Esophagus squamous epithelium (tissue), 5 donors: ENCODE measurements at regions not wholly inside any gene's neighbourhood (a gene's known extent, or its start where the extent isn't known, plus 50 kb on each side); places are given as distances from the start of the nearest gene placed in this dataset.

Experiments used
- DNase-seq: peaks from one replicate; lab custom pipeline; 2025; lab: John Stamatoyannopoulos, UW
- H3K27ac ChIP-seq, 4 donors: fragments of 200-600 bp; sonication (generic); one replicate each; pipeline ENCODE4 v1.5.1; 2016 to 2019; ENCODE audit warnings: mild to moderate bottlenecking in 1 of 4
- H3K27me3 ChIP-seq, 4 donors: fragments of 200-600 bp; sonication (generic); 1 replicate in 3 of 4; 2 replicates in 1 of 4; pipeline versions ENCODE4 v1.5.1 to v1.6.0; 2017 to 2021; ENCODE audit warnings: antibody characterized with exemption in 1 of 4
- H3K36me3 ChIP-seq, 3 donors: fragments of 200-600 bp; sonication (generic); one replicate each; pipeline ENCODE4 v1.5.1; 2016 to 2019
- H3K4me1 ChIP-seq, 3 donors: fragments of 200-600 bp; sonication (generic); one replicate each; pipeline ENCODE4 v1.5.1; 2017 to 2019
- H3K4me3 ChIP-seq, 4 donors: fragments of 200-600 bp; sonication (generic); 1 replicate in 3 of 4; 2 replicates in 1 of 4; pipeline ENCODE4 v1.5.1; 2016 to 2019; ENCODE audit warnings: mild to moderate bottlenecking in 2 of 4, moderate library complexity in 1 of 4
- H3K9me3 ChIP-seq, 3 donors: fragments of 200-600 bp; sonication (generic); one replicate each; pipeline ENCODE4 v1.5.1; 2016 to 2019
- POLR2A ChIP-seq, 4 donors: fragments of 450-650 bp; IDR thresholded peaks; one replicate each; pipeline ENCODE4 v1.6.1; 2017; ENCODE audit warnings: antibody characterized with exemption in 4 of 4, mild to moderate bottlenecking in 4 of 4, moderate library complexity in 3 of 4
- WGBS, 2 donors: methylation state at CpG; one replicate each; pipeline ENCODE4 v1.1.5; 2018; 5-methylcytosine and 5-hydroxymethylcytosine counted together
- intact Hi-C: fragments of 100-400 bp; cut with DNase I; formaldehyde crosslinking; loops from one replicate; pipeline ENCODE4 v1.15.0; 2022
- TF ChIP-seq, protein P1 (sequence below), 6 experiments: fragments of 450-650 bp in 4 of 6; fragments of 200-600 bp in 2 of 6; sonication (generic) in 2 of 6; IDR thresholded peaks; one replicate each; pipeline ENCODE4 v1.5.1; 2016 to 2019; ENCODE audit warnings: antibody characterized with exemption in 6 of 6, mild to moderate bottlenecking in 4 of 6, moderate library complexity in 4 of 6
- donor health status: DM: yes; HTN: yes; CAD: no.

DNA sequence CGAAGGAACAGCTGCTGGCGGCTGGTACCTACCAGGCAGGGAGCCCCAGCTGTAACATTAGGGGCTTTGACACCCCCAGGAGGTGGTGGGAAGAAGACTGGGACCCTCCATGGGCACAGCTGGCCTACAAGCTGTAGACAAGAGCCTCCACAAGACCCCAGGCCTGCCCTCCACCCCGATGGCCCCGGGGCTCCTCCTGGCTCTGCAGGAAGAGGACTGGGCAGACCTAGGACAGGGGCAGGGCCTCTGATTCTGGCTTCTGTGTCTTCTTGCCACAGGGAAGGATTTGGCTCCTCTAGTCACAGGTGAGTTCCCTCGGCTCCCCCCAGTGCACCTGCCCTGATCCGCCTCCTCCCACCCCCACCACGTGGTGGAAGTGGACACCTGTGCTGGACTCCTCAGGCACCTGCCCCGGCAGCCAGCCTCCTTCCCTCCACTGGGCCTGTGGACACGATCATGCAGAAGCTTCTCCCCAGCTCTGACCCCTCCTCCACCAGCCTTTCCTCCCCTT is 53.4 kb upstream of the ODC1 start:
- no peak for DNase-seq
- Histone ChIP-seq H3K27me3 (peaks cover 0 to 74% (median 0%) of the 10 kb centered on the region in 4 donors), H3K4me3 (no peak overlapping the region), H3K9me3 (no peaks in the 10 kb centered on the region), H3K27ac (no peak overlapping the region), H3K4me1 (peaks cover 0 to 35% (median 11%) of the 10 kb centered on the region in 3 donors), H3K36me3 (no peaks in the 10 kb centered on the region)
- TF ChIP-seq, protein P1, sequence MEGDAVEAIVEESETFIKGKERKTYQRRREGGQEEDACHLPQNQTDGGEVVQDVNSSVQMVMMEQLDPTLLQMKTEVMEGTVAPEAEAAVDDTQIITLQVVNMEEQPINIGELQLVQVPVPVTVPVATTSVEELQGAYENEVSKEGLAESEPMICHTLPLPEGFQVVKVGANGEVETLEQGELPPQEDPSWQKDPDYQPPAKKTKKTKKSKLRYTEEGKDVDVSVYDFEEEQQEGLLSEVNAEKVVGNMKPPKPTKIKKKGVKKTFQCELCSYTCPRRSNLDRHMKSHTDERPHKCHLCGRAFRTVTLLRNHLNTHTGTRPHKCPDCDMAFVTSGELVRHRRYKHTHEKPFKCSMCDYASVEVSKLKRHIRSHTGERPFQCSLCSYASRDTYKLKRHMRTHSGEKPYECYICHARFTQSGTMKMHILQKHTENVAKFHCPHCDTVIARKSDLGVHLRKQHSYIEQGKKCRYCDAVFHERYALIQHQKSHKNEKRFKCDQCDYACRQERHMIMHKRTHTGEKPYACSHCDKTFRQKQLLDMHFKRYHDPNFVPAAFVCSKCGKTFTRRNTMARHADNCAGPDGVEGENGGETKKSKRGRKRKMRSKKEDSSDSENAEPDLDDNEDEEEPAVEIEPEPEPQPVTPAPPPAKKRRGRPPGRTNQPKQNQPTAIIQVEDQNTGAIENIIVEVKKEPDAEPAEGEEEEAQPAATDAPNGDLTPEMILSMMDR (IDR thresholded peaks at IDR 0.05), result no peak
- no peak for TF ChIP-seq POLR2A (IDR thresholded peaks at IDR 0.05)
- intact Hi-C loops, result no loop called here
- WGBS, 2 donors, result 65 to 84% methylated on average over 3 to 4 of the region's 9 CpGs

DNA sequence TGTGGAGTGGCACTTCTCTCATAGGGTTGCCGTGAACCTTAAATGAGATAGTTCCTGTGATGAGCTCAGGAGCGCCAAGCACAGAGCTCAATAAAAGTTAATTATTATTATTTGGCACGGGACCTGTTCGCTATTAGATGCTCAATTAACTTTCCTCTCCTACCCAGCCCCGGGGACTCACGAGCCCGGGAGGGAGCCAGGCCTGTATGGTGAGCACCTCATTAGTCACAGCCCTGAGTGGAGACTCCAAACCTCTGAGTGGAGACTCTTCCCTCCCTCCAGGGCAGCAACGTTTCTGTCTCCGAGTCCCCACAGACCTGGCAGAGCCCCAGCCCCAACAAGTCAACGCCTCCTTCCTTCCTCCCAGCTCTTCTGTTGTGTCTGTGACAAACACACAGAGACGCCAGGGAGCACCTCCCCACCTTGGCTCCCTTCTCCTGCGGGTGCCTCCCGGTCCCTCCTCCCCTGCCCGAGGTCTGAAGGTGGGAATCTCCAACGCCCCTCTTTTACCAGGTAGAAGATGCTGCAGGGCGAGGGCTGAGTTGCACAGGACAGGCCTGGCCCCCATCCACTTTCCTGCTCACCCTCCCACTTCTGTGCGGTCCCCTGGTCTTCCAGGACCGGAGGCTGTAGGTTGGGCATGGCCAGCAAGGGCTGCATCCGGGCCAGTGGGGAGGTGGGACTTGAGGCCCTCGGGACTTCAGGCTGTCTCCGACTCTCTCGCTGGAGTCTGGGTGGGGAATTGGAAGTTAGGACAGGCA is 52.7 kb upstream of the ODC1 start:
- no peaks in the 10 kb centered on the region for H3K36me3 ChIP-seq
- H3K27ac ChIP-seq, result no peak overlapping the region
- peaks cover 0 to 81% (median 0%) of the 10 kb centered on the region in 4 donors for H3K27me3 ChIP-seq
- 52 to 57% methylated on average over 10 to 18 of the region's 22 CpGs for WGBS, 2 donors
- TF ChIP-seq, protein P1 (IDR thresholded peaks at IDR 0.05), result no peak
- TF ChIP-seq POLR2A (IDR thresholded peaks at IDR 0.05), result no peak
- no peak for DNase-seq
- peaks cover 0 to 35% (median 11%) of the 10 kb centered on the region in 3 donors for H3K4me1 ChIP-seq
- no peaks in the 10 kb centered on the region for H3K9me3 ChIP-seq
- intact Hi-C loops, result no loop called here
- H3K4me3 ChIP-seq, result no peak overlapping the region

DNA sequence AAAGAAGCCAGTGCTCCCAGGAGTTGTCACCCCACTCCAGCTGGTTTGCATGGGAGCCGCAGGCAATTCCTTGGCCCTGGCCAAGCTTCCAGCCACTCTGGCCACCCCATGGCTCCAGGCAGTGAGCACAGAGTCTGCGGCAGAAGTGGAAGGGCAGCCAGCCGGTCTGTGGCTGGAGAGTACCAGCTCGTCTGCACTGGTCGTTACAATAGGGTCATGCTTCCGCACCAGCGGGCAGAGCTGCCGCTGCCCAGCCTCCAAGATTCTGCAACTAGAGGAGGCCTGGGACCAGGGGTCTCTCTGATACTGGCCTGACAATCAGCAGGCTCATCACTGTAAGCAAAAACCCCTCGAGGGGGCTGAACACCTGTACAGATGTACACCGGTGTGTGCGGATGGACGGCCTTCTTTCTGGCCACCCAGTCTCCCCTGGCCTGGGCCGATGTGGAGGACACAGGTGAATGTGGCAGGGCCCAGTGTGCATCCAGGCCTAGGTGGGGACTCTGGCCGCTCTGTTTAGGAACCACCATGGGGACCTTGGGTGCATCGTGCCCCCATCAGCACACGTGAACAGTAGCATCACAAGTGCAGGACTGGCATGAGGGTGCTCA is 51.9 kb upstream of the ODC1 start:
- Histone ChIP-seq H3K4me3 (no peak overlapping the region), H3K9me3 (no peaks in the 10 kb centered on the region), H3K27me3 (peaks cover 0 to 89% (median 0%) of the 10 kb centered on the region in 4 donors), H3K36me3 (no peaks in the 10 kb centered on the region), H3K4me1 (peaks cover 0 to 35% (median 11%) of the 10 kb centered on the region in 3 donors), H3K27ac (no peak overlapping the region)
- DNase-seq, result no peak
- 87 to 93% methylated on average over 2 to 6 of the region's 16 CpGs for WGBS, 2 donors
- no peak for TF ChIP-seq POLR2A (IDR thresholded peaks at IDR 0.05)
- TF ChIP-seq, protein P1 (IDR thresholded peaks at IDR 0.05), result no peak
- intact Hi-C loops, result no loop called here

DNA sequence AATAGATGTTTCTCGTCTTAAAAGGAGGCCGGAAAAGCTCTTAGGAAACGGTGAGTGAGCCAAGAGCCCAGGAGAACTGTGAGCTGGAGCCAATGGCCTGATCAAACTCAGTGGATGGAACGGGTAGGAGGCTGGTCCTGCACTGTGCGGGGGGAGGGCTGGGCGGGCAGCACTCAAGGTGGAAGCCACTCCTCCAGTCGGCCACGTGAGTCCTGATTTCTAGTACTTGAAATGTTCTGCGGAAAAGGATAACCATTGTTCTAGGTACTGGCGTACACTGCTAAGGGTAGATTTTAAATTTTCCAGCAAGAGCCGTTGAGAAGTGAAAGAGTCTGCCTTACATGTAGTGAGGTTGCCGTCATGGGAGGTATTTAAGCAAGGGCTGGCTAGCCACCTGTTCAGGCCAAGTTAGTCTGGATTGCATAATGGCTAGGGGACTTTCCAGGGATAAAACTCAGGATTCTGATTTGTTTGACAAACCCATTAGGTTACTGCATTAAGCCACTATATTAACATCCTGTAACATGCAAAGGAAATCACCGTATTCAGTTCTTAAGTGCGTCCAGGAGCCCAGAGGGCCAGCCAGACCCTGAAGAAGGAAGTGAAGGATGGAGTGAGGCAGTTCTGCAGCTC is 51.3 kb upstream of the ODC1 start:
- WGBS, 2 donors, result 66 to 68% methylated on average over 11 to 14 of the region's 14 CpGs
- DNase-seq, result no peak
- intact Hi-C loops, result no loop called here

More for the DNA sequence above, 51.3 kb upstream of the ODC1 start:
- H3K4me3 ChIP-seq, result no peak overlapping the region
- H3K9me3 ChIP-seq, result no peaks in the 10 kb centered on the region
- H3K36me3 ChIP-seq, result no peaks in the 10 kb centered on the region
- H3K4me1 ChIP-seq, result peaks cover 0 to 36% (median 11%) of the 10 kb centered on the region in 3 donors
- TF ChIP-seq POLR2A (IDR thresholded peaks at IDR 0.05), result no peak
- TF ChIP-seq, protein P1 (IDR thresholded peaks at IDR 0.05), result no peak
- peaks cover 0 to 95% (median 0%) of the 10 kb centered on the region in 4 donors for H3K27me3 ChIP-seq
- no peak overlapping the region for H3K27ac ChIP-seq
